Muscle of arm (tissue), 1 donor: ENCODE measurements at regions not wholly inside any gene's neighbourhood (a gene's known extent, or its start where the extent isn't known, plus 50 kb on each side); places are given as distances from the start of the nearest gene placed in this dataset.

Experiments used
- DNase-seq: peaks from one replicate; pipeline ENCODE4 v3.0.0-alpha.2; 2013

DNA sequence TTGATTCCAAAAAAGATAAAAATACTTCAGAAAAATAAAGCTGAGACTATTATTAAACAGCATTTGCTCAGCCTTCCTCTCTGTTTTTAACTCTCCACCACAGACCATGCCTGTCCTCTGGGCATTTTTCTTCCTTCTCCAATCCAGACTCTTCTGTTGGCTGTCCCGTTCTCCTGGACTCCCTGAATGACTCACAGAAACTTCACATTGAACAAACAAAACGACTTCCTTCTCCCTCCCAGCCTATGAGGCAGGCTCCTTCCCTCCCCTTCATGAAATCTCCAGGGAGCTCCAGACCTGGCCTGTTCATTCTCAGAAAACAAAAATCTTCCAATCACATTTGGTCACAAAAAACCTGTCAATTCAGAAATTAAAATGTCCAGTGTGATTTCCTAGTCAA lies 421.3 kb downstream of the NPHP4 start:
- DNase-seq: no peak

DNA sequence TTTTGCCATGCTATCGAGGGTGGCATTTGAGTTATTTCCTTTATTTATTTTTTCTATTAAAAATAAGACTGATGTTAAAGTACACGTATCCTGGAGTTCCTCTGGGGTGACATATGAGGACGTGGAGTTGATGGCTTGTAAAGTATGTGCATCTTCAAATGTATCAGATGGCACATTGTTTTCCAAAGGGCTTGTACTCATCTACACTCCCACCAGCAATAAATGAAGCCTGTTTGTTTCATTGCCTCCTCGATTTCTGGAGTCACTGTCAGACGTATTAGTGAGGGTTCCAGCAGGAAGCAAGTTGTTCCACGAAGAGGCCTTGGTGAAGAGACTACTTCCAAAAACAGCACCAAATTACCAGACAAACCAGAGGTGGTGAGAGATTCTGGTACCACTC lies 423.9 kb downstream of the NPHP4 start:
- no peak for DNase-seq

GRCh38 chr1:5567839-5568238 lies 424.4 kb downstream of the NPHP4 start:
- DNase-seq: no peak

GRCh38 chr1:5566924-5567323 lies 425.3 kb downstream of the NPHP4 start:
- no peak for DNase-seq

DNA sequence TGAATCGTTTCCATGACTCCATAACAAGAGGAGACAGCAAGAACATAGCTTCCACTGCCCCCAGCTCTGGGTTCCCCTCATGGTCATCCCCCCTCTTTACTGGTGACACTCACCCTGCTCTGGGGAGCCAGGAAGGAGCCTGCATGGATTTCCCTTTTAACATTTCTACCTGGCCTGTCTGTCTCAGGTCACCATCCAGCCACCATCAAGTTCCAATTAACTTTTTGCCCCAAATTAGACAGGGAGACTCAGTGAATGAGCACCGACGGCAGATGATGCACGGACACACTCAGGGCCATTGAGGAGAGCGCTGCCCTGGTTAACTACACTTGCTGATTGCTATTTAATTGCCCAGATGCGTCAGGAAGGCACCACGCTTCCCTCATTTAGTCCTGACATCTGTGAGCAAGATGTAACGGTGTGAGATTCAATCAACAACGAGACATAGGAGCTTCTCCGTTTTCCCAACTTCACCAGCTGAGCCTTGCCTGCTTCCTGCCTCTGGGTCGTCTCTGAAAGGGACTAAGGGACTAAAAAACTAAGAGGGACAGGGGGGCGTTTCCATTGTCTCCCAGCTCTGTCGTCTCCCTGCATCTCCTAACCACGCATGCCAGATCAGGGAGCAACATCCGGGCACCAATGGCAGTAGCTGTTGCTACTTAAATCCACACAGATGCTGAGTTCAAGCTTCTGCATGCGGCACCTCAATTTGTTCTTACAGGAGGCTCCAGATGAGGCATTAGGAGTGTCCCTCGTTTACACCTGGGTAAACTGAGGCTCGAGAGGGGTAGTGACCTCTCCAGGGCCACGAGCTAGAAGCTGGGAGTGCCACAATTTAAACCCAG lies 426.7 kb downstream of the NPHP4 start:
- no peak for DNase-seq

DNA sequence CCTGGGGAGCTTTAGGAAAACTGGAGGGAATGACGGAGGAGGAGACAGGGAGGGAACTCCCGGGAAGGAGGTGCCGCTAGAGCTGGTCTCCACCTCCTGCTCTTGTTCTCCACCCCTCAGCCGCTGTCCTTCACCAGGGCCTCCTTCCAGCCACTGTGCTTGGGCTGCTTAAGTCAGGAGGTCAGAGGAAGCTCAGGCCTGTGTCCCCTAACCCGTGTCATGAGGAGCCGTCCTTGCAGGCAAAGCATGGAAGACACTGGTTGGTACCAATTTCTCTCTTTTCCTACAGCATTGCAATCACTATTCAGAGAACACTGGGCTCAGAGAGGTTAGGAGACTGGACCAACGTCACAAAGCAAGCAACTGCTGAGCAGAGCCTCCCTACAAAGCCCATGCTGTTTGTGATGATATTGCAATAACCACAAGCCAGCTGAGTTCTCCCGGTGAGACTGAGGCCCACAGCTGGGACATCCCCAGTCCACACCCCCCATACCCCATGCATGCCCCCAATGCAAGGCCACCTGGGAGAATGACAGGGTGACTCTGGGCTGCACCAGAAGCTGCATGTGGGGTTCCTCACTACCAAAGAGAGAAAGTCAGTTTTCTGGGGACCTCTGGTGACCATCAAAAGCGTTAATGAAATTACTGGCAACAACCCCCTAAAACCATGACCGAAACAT lies 427.5 kb downstream of the NPHP4 start:
- DNase-seq: no peak

- DNase-seq: no peak
Measured at GRCh38 chr1:5563861-5564577, 428.2 kb downstream of the NPHP4 start.

- no peak for DNase-seq
Measured at GRCh38 chr1:5562769-5563168, 429.5 kb downstream of the NPHP4 start.

- DNase-seq: no peak
Measured at GRCh38 chr1:5562331-5562730, 429.9 kb downstream of the NPHP4 start.

GRCh38 chr1:5559078-5559477 lies 433.1 kb downstream of the NPHP4 start:
- DNase-seq: no peak

DNA sequence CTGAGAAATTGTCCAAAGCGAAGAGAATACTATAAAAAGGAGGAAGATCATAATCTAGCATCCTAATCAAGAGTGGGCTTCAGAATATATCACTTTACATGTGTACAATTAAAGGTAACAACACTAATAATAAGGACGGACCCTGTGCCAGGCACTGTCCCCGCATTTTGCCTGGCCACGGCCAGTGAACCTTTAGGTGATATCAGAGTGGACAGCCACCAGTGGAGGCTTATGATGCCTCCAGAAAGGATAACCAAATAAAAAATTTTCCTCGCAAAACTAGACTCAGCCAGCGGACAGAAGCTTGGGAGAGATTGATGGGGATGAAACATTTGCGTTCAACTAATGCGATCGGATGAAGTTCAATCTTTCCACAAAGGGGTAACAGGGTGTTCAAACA lies 436.4 kb downstream of the NPHP4 start:
- DNase-seq: no peak

- no peak for DNase-seq
Measured at GRCh38 chr1:5554784-5555183, 437.4 kb downstream of the NPHP4 start.

DNA sequence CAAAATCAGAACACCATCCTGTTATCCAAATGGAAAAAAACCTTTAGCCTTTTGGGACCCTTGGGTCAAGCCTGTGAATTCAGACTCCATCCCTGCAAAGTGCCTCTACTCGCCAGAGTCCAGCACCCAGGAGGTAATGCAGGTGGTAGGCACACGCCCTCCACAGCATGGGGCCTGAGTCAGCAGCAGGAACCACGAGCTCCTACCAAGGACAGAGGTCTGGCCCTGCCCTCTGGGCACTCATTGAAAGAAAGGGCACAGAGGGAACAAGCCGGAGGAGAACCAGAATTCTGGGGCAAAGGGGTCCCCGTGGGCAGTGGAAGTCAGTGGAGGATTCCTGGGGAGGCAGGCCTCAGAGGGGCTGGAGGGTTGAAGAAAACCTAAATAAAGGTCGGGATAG lies 438.1 kb downstream of the NPHP4 start:
- DNase-seq: no peak

DNA sequence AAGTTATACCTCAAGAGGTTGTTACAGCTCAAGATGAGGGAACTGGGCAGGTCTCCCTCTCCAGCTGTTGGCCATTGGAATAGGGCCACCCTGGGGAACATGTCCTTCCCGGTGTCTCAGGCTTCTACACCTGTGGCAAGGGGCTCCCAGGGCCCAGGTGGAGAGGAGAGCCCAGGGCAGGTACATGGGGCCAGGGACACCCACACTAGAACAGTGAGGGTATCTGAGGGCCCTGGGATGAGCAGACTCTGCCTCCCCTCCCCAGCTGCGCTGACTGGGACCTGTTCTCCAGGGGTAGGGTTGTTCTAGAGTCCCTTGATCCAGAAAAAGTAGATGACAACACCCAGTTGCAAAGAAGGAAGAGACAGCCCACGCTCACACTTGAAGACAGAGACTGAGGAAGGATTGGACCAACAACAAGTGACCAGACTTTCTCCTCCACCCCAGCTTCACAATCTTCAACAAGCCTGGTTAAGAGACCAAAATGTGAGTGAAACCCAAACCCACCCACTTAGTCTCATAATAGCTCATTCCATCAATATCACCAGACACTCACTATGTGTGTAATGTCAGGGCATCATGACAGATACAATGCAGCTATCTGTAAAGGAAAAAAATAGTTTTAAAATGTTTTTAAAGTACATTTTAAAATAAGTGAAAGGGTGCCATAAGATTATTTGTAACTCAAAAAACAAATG lies 439.3 kb downstream of the NPHP4 start:
- DNase-seq: no peak

- DNase-seq: no peak
Measured at GRCh38 chr1:5551274-5551975, 440.8 kb downstream of the NPHP4 start.

GRCh38 chr1:5548266-5548665 lies 444.0 kb downstream of the NPHP4 start:
- no peak for DNase-seq

- no peak for DNase-seq
Measured at GRCh38 chr1:5543235-5543634, 449.0 kb downstream of the NPHP4 start.

GRCh38 chr1:5532811-5533210 lies 459.4 kb downstream of the NPHP4 start:
- no peak for DNase-seq

GRCh38 chr1:5526822-5527551 lies 465.2 kb downstream of the NPHP4 start:
- no peak for DNase-seq

DNA sequence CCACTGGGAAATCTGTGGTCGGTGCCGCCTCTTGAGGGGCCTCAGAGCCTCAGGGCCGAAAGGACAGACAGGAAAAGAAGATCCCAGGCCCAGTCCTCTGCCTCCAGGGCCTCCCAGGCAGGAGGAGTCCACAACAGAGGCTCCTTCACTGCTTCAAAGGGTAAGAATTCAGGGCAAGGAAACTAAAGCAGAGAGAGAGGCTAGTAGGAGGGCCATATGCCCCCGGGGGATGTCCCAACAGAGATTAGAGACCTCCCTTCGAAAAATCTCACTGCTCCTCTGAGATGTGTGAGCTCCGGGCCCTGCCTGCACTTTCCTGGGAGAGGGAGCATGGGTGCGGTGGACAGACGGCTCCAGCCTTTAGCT lies 465.9 kb downstream of the NPHP4 start:
- no peak for DNase-seq
